ENCODE measurements at regions not wholly inside any gene's neighbourhood (a gene's known extent, or its start where the extent isn't known, plus 50 kb on each side); places are given as distances from the start of the nearest gene placed in this dataset.

DNA sequence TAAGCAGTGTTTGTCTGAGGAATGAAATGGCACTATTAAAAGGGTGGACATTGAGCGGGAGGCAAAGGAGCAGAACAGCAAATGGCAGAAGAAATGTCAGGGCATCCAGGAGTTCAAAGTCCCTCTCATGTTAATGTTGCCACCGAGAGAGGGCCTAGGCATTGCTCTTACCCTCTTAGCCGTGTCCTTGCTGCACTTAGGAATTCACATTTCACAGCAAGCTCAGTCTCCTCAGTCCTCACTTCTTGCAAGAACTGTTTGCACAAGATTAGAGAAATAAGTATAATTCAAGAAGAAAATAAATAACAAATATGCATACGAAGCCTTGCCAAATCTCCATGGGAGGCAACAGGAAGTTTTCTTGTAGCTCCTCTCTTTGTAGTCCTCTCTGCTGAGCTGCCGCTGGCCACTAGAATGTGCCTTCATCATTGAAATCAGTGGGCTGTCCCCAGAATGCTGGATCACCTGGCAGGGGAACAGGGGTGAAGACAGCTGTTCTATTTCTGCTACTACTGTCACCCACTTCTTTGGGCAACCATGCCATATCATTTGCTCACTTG is 205.8 kb downstream of the ZNF326 start:
- TF ChIP-seq, protein P1, sequence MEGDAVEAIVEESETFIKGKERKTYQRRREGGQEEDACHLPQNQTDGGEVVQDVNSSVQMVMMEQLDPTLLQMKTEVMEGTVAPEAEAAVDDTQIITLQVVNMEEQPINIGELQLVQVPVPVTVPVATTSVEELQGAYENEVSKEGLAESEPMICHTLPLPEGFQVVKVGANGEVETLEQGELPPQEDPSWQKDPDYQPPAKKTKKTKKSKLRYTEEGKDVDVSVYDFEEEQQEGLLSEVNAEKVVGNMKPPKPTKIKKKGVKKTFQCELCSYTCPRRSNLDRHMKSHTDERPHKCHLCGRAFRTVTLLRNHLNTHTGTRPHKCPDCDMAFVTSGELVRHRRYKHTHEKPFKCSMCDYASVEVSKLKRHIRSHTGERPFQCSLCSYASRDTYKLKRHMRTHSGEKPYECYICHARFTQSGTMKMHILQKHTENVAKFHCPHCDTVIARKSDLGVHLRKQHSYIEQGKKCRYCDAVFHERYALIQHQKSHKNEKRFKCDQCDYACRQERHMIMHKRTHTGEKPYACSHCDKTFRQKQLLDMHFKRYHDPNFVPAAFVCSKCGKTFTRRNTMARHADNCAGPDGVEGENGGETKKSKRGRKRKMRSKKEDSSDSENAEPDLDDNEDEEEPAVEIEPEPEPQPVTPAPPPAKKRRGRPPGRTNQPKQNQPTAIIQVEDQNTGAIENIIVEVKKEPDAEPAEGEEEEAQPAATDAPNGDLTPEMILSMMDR (IDR thresholded peaks at IDR 0.05; ENCODE audit: low read length): no peak
- TF ChIP-seq EZH2 (IDR thresholded peaks at IDR 0.05; ENCODE audit: borderline replicate concordance, low read length): no peak
